HepG2 (cell line): ENCODE measurements at regions not wholly inside any gene's neighbourhood (a gene's known extent, or its start where the extent isn't known, plus 50 kb on each side); places are given as distances from the start of the nearest gene placed in this dataset.
"Not testable (repeated sequence)": the region's sequence is repeated elsewhere in the genome, so short reads cannot be mapped to it uniquely, and the experiment has no call there.

Experiments
- ATF2 ChIP-seq: sonication (generic); formaldehyde crosslinking; IDR thresholded peaks from 2 replicates; pipeline ENCODE4 v1.4.0; 2020; ENCODE audit warnings: missing genetic modification reagents
- FOXA3 ChIP-seq: IDR thresholded peaks from 2 replicates; pipeline ENCODE4 v1.6.1; 2016; ENCODE audit warnings: missing genetic modification reagents, missing compliant biosample characterization
- FOXK1 ChIP-seq: sonication (generic); formaldehyde crosslinking; IDR thresholded peaks from 2 replicates; pipeline ENCODE4 v1.4.0; 2020; ENCODE audit warnings: low read depth, missing genetic modification reagents, borderline replicate concordance
- MTF2 ChIP-seq: sonication (generic); formaldehyde crosslinking; IDR thresholded peaks from 2 replicates; pipeline ENCODE4 v1.5.0; 2020; ENCODE audit warnings: missing genetic modification reagents, borderline replicate concordance
- POGZ ChIP-seq: sonication (generic); formaldehyde crosslinking; IDR thresholded peaks from 2 replicates; pipeline ENCODE4 v1.4.0; 2020; ENCODE audit warnings: mild to moderate bottlenecking, missing genetic modification reagents
- RXRB ChIP-seq: IDR thresholded peaks from 2 replicates; pipeline ENCODE4 v1.6.1; 2016; ENCODE audit warnings: borderline replicate concordance, missing genetic modification reagents, missing compliant biosample characterization
- SOX5 ChIP-seq: IDR thresholded peaks from 2 replicates; pipeline ENCODE4 v1.6.1; 2016; ENCODE audit warnings: borderline replicate concordance
- SOX6 ChIP-seq, 2 experiments: fragments of 450-650 bp in 1 of 2; sonication (generic) in 1 of 2; formaldehyde crosslinking in 1 of 2; IDR thresholded peaks; 2 replicates each; pipeline versions ENCODE4 v1.4.0 to v1.6.1; 2017 to 2020; ENCODE audit warnings: antibody characterized with exemption in 1 of 2, mild to moderate bottlenecking in 1 of 2, missing genetic modification reagents in 1 of 2
- SP1 ChIP-seq, 2 experiments: fragments of 450-650 bp in 1 of 2; sonication (generic) in 1 of 2; formaldehyde crosslinking in 1 of 2; IDR thresholded peaks; 2 replicates each; pipeline versions ENCODE4 v1.4.0 to v1.6.1; 2016 to 2020; ENCODE audit warnings: missing genetic modification reagents in 1 of 2
- SP5 ChIP-seq: IDR thresholded peaks from 2 replicates; pipeline ENCODE4 v1.6.1; 2016; ENCODE audit warnings: low read depth, borderline replicate concordance
- XRCC5 ChIP-seq: fragments of 200-400 bp; formaldehyde crosslinking; optimal IDR thresholded peaks from 2 replicates; pipeline ENCODE3; 2017; ENCODE audit warnings: mild to moderate bottlenecking, low read length
- ZFY ChIP-seq: sonication (generic); formaldehyde crosslinking; IDR thresholded peaks from 2 replicates; pipeline ENCODE4 v1.4.0; 2020; ENCODE audit warnings: missing genetic modification reagents
- ZMYM4 ChIP-seq: sonication (generic); formaldehyde crosslinking; IDR thresholded peaks from 2 replicates; pipeline ENCODE4 v1.8.1; 2023; ENCODE audit warnings: mild to moderate bottlenecking, missing genetic modification reagents
- ZNF292 ChIP-seq: sonication (generic); formaldehyde crosslinking; IDR thresholded peaks from 2 replicates; pipeline ENCODE4 v1.8.1; 2022; ENCODE audit warnings: mild to moderate bottlenecking, low read depth, missing genetic modification reagents, borderline replicate concordance
- ZNF556 ChIP-seq: sonication (generic); formaldehyde crosslinking; IDR thresholded peaks from 2 replicates; pipeline ENCODE4 v1.4.0; 2020; ENCODE audit warnings: mild to moderate bottlenecking, missing genetic modification reagents, borderline replicate concordance
- ZNF605 ChIP-seq: sonication (generic); formaldehyde crosslinking; IDR thresholded peaks from 2 replicates; pipeline ENCODE4 v1.8.0; 2022; ENCODE audit warnings: mild to moderate bottlenecking, missing genetic modification reagents
- ZNF687 ChIP-seq: sonication (generic); formaldehyde crosslinking; IDR thresholded peaks from 2 replicates; pipeline ENCODE4 v1.5.1; 2020; ENCODE audit warnings: mild to moderate bottlenecking, missing genetic modification reagents, moderate library complexity
- TF ChIP-seq, protein P1 (sequence below): sonication (generic); formaldehyde crosslinking; IDR thresholded peaks from 2 replicates; pipeline ENCODE4 v1.5.0; 2020; ENCODE audit warnings: mild to moderate bottlenecking, missing genetic modification reagents, moderate library complexity
- TF ChIP-seq, protein P2 (sequence below): sonication (generic); IDR thresholded peaks from 2 replicates; pipeline ENCODE4 v1.6.1; 2016; ENCODE audit warnings: low read depth, borderline replicate concordance
- TF ChIP-seq, protein P3 (sequence below): sonication (generic); formaldehyde crosslinking; IDR thresholded peaks from 2 replicates; pipeline ENCODE4 v1.4.0; 2020; ENCODE audit warnings: missing genetic modification reagents, low read depth, mild to moderate bottlenecking, borderline replicate concordance

GRCh38 chr2:75374414-75374957 is 175.2 kb upstream of the TACR1 start (continued):
- TF ChIP-seq ATF2 (CRISPR knock-in tag) (0 out of 2 replicates have a peak, but pooled peaks have one; percentile 19), SP5 (peak; percentile 48), SOX5 (CRISPR knock-in tag) (peak; percentile 32; the same call in 1 of the 2 replicates), ZNF292 (CRISPR knock-in tag) (peak; percentile 85; the same call in 1 of the 2 replicates), ZMYM4 (peak; percentile 50; the same call in 1 of the 2 replicates), XRCC5 (peak; percentile 40), POGZ (0 out of 2 replicates have a peak, but pooled peaks have one; percentile 22), SOX6 (CRISPR knock-in tag; IDR thresholded peaks at IDR 0.05) (peak; percentile 44; the same call in 1 of the 2 replicates), ZNF605 (CRISPR knock-in tag) (0 out of 2 replicates have a peak, but pooled peaks have one; percentile 30), SP1 (CRISPR knock-in tag; IDR thresholded peaks at IDR 0.05) (0 out of 2 replicates have a peak, but pooled peaks have one; percentile 35), ZNF556 (CRISPR knock-in tag) (peak; percentile 68; the same call in 1 of the 2 replicates), FOXA3 (CRISPR knock-in tag) (peak; percentile 37; the same call in 1 of the 2 replicates), RXRB (CRISPR knock-in tag) (0 out of 2 replicates have a peak, but pooled peaks have one; percentile 26), ZFY (CRISPR knock-in tag) (peak; percentile 29; the same call in 1 of the 2 replicates), MTF2 (CRISPR knock-in tag) (0 out of 2 replicates have a peak, but pooled peaks have one; percentile 51), ZNF687 (CRISPR knock-in tag) (peak; percentile 43), FOXK1 (CRISPR knock-in tag) (peak; percentile 72; the same call in 1 of the 2 replicates)
- TF ChIP-seq, protein P1, sequence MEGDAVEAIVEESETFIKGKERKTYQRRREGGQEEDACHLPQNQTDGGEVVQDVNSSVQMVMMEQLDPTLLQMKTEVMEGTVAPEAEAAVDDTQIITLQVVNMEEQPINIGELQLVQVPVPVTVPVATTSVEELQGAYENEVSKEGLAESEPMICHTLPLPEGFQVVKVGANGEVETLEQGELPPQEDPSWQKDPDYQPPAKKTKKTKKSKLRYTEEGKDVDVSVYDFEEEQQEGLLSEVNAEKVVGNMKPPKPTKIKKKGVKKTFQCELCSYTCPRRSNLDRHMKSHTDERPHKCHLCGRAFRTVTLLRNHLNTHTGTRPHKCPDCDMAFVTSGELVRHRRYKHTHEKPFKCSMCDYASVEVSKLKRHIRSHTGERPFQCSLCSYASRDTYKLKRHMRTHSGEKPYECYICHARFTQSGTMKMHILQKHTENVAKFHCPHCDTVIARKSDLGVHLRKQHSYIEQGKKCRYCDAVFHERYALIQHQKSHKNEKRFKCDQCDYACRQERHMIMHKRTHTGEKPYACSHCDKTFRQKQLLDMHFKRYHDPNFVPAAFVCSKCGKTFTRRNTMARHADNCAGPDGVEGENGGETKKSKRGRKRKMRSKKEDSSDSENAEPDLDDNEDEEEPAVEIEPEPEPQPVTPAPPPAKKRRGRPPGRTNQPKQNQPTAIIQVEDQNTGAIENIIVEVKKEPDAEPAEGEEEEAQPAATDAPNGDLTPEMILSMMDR (CRISPR knock-in tag), result peak; percentile 42
- TF ChIP-seq, protein P2, sequence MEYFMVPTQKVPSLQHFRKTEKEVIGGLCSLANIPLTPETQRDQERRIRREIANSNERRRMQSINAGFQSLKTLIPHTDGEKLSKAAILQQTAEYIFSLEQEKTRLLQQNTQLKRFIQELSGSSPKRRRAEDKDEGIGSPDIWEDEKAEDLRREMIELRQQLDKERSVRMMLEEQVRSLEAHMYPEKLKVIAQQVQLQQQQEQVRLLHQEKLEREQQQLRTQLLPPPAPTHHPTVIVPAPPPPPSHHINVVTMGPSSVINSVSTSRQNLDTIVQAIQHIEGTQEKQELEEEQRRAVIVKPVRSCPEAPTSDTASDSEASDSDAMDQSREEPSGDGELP, result peak; percentile 81
- not testable (repeated sequence) for TF ChIP-seq SOX6, SP1 (IDR thresholded peaks at IDR 0.05)
- TF ChIP-seq, protein P3, sequence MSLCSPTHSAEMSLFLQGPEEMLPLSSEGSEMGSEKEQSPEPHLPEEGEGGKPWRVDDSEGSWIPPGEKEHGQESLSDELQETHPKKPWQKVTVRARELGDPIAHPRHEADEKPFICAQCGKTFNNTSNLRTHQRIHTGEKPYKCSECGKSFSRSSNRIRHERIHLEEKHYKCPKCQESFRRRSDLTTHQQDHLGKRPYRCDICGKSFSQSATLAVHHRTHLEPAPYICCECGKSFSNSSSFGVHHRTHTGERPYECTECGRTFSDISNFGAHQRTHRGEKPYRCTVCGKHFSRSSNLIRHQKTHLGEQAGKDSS (CRISPR knock-in tag), result peak; percentile 56; the same call in 1 of the 2 replicates
